ENCODE measurements at regions not wholly inside any gene's neighbourhood (a gene's known extent, or its start where the extent isn't known, plus 50 kb on each side); places are given as distances from the start of the nearest gene placed in this dataset.

GRCh38 chr2:8525582-8526402 is 156.1 kb upstream of the ID2 start (continued):
- TF ChIP-seq VEZF1 (CRISPR knock-in tag; IDR thresholded peaks at IDR 0.05): no peak; the same call in none of the 2 replicates
- peak; percentile 88 for TF ChIP-seq L3MBTL2 (IDR thresholded peaks at IDR 0.05)
- TF ChIP-seq SIX5 (IDR thresholded peaks at IDR 0.05; ENCODE audit: borderline replicate concordance in 1 of 2, insufficient read depth in 1 of 2, low read depth in 1 of 2, low read length in 2 of 2): no peak
- no peak for TF ChIP-seq HNRNPLL (IDR thresholded peaks at IDR 0.05; ENCODE audit: low read depth, low read length, poor library complexity, severe bottlenecking)
- peak; percentile 93 for TF ChIP-seq ARID2 (IDR thresholded peaks at IDR 0.05)
- no peak for TF ChIP-seq ZC3H4 (CRISPR knock-in tag; IDR thresholded peaks at IDR 0.05; ENCODE audit: borderline replicate concordance)
- peak; percentile 80 to 92 for TF ChIP-seq TBL1XR1 (IDR thresholded peaks at IDR 0.05; ENCODE audit: low read length in 2 of 2)
- TF ChIP-seq TSC22D4 (tag; IDR thresholded peaks at IDR 0.05): no peak
- peak; percentile 81; the same call in 1 of the 2 replicates for TF ChIP-seq ESRRA (IDR thresholded peaks at IDR 0.05; ENCODE audit: borderline replicate concordance, low read depth)
- TF ChIP-seq CREB3 (tag; conservative IDR thresholded peaks at IDR 0.05; ENCODE audit: low read depth): no peak
- no peak for TF ChIP-seq RBM15 (IDR thresholded peaks at IDR 0.05; ENCODE audit: insufficient read depth, low read length)
- no peak for TF ChIP-seq NR1H2 (CRISPR knock-in tag; IDR thresholded peaks at IDR 0.05)
- no peak for TF ChIP-seq HDGF (IDR thresholded peaks at IDR 0.05)
- no peak for TF ChIP-seq TRIM25 (IDR thresholded peaks at IDR 0.05; ENCODE audit: borderline replicate concordance)
- TF ChIP-seq SAP30 (IDR thresholded peaks at IDR 0.05; ENCODE audit: borderline replicate concordance, insufficient read depth, low read depth, low read length, poor library complexity, severe bottlenecking): no peak
- TF ChIP-seq POLR2AphosphoS2 (IDR thresholded peaks at IDR 0.05; ENCODE audit: low read length): no peak
- no peak; the same call in 1 of the 2 replicates for TF ChIP-seq FOXP1 (CRISPR knock-in tag; IDR thresholded peaks at IDR 0.05)
- TF ChIP-seq NEUROD1 (IDR thresholded peaks at IDR 0.05; ENCODE audit: borderline replicate concordance, low read depth, low read length, partially characterized antibody): no peak
- TF ChIP-seq TEAD1 (CRISPR knock-in tag; IDR thresholded peaks at IDR 0.05): peak in 1 of 2 experiments; percentile 76; a peak in 1 of 4 replicates
- no peak for TF ChIP-seq CBX2 (IDR thresholded peaks at IDR 0.05; ENCODE audit: insufficient read depth, low read length, poor library complexity, severe bottlenecking)
- peak; percentile 69 for TF ChIP-seq ZFX (CRISPR knock-in tag; IDR thresholded peaks at IDR 0.05)
- TF ChIP-seq SMARCA4 (IDR thresholded peaks at IDR 0.05): peak; percentile 73
- peak; percentile 67 for TF ChIP-seq GATA2 (CRISPR knock-in tag; IDR thresholded peaks at IDR 0.05)

Measured in K562 (cell line).